Testis (tissue), 2 donors: ENCODE measurements at regions not wholly inside any gene's neighbourhood (a gene's known extent, or its start where the extent isn't known, plus 50 kb on each side); places are given as distances from the start of the nearest gene placed in this dataset.

Source experiments
- CTCF ChIP-seq, 3 experiments: fragments of 450-650 bp in 2 of 3; fragments of 200-600 bp in 1 of 3; sonication (generic) in 1 of 3; IDR thresholded peaks; one replicate each; pipeline ENCODE4 v1.5.1; 2016 to 2019; ENCODE audit warnings: antibody characterized with exemption in 3 of 3, mild to moderate bottlenecking in 2 of 3, moderate library complexity in 1 of 3
- POLR2A ChIP-seq: fragments of 450-650 bp; IDR thresholded peaks from one replicate; pipeline ENCODE4 v1.6.1; 2017; ENCODE audit warnings: antibody characterized with exemption, mild to moderate bottlenecking, moderate library complexity

- TF ChIP-seq CTCF (IDR thresholded peaks at IDR 0.05) (no peak), POLR2A (no peak)
Observed at GRCh38 chr5:117568126-117568525, 993.5 kb upstream of the SEMA6A start.
